GM20000 (cell line): ENCODE measurements at regions not wholly inside any gene's neighbourhood (a gene's known extent, or its start where the extent isn't known, plus 50 kb on each side); places are given as distances from the start of the nearest gene placed in this dataset.

ENCODE experiments used
- DNase-seq: peaks from one replicate; pipeline ENCODE4 v3.0.0; 2012; ENCODE audit warnings: low spot score
- TF ChIP-seq, protein P1 (sequence below): IDR thresholded peaks from 2 replicates; pipeline ENCODE4 v1.5.1; 2012; ENCODE audit warnings: mild to moderate bottlenecking, control low read depth; ENCODE audit errors: extremely low read depth, missing control alignments

DNA sequence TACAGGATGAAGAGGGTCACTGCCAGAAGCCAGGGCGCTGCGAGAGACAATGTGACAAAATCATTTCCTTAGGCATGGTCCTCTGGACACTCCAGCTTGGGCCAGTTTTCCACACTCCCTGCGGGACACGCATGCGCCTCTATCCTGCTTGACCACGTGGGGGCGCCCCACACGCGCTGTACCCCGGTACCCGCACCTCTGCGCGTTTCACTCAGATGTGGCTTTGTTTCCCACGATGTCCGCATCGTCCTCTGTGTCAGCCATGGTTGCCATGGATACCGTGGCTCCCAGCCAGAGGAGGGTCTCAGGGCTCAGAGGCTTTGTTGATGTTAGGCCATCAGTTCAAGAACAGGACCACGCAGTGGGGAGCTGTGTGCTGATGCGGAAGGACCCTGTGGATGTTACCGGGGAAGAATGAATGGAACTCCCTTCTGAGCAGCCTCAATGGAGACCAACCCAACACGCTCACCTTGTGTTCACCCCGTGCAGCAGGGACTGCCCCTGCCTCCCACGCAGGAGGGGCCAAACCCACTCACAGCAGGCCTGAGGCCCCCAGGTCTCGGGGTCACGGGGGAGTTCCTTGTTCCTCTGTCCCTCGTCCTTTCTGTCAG, 65.8 kb upstream of the SLC22A11 start:
- DNase-seq: peak; percentile 53
- TF ChIP-seq, protein P1, sequence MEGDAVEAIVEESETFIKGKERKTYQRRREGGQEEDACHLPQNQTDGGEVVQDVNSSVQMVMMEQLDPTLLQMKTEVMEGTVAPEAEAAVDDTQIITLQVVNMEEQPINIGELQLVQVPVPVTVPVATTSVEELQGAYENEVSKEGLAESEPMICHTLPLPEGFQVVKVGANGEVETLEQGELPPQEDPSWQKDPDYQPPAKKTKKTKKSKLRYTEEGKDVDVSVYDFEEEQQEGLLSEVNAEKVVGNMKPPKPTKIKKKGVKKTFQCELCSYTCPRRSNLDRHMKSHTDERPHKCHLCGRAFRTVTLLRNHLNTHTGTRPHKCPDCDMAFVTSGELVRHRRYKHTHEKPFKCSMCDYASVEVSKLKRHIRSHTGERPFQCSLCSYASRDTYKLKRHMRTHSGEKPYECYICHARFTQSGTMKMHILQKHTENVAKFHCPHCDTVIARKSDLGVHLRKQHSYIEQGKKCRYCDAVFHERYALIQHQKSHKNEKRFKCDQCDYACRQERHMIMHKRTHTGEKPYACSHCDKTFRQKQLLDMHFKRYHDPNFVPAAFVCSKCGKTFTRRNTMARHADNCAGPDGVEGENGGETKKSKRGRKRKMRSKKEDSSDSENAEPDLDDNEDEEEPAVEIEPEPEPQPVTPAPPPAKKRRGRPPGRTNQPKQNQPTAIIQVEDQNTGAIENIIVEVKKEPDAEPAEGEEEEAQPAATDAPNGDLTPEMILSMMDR: peak; percentile 46

DNA sequence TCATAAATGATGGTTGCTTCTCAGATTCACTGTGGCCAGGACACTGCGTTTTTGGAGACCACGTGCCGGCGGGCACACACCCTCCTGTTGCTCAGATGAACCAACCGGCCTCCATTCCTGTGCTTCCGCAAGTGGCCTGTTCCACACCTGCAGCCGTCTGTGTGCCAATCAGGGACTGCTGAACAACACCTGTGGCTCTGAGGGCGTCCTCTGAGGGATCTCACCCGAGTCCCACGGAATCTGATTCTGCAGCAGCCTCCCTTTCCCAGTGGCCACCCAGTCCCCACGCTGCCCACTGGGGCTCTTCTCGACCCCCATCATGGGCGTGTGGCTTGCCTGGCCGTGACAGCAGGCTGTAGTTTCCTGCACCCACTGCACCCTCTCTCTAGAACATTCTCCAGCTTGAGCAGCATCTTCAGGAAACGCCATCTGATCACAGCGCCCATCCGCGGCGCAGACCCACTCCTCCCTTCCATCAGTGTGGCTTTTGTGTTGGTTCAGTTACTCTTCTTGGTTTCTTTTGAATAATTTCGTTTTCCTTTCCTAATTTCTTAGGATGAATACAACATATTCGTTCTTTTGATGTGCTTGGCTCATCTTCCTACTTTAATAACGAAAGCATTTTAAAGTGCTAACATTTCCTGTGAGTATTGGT, 65.1 kb upstream of the SLC22A11 start:
- TF ChIP-seq, protein P1: no peak
- DNase-seq: no peak

DNA sequence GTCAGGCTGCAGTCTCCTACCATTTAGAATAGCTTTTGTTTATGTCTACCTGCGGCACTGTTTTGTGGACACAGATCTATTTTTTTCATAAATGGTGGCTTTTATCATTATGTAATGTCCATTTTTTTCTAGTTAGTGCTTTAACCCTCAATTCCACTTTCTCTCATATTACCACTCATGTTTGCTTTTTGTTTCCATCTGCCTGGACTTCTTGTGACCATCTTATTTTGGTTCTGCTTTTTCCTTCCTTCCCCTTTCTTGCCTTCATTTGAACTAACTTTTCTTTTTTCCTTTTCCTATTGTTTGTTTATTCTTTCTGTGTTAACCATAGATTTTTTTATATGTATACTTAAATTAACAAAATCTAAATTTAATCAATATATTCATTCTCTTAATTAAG, 63.2 kb upstream of the SLC22A11 start:
- no peak for DNase-seq
- TF ChIP-seq, protein P1: no peak

DNA sequence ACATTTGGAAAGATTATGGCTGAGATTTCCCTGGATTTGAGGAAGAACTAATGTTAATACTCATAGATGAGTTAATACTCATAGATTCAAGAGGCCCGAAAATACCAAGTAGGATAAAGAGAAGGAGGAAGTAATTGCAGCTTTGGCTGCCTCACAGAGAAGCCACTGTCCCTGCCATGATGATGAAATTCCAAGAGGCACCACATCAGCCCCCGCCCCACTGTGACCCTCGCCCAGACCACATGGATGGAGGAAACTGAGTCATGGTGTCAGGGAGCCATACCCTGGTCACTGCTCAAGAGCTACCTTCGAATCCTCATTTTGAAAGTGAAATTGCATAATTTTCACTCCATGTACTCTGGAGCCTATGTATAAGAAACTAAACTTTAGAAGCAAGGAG, 57.6 kb upstream of the SLC22A11 start:
- TF ChIP-seq, protein P1: no peak
- DNase-seq: no peak

DNA sequence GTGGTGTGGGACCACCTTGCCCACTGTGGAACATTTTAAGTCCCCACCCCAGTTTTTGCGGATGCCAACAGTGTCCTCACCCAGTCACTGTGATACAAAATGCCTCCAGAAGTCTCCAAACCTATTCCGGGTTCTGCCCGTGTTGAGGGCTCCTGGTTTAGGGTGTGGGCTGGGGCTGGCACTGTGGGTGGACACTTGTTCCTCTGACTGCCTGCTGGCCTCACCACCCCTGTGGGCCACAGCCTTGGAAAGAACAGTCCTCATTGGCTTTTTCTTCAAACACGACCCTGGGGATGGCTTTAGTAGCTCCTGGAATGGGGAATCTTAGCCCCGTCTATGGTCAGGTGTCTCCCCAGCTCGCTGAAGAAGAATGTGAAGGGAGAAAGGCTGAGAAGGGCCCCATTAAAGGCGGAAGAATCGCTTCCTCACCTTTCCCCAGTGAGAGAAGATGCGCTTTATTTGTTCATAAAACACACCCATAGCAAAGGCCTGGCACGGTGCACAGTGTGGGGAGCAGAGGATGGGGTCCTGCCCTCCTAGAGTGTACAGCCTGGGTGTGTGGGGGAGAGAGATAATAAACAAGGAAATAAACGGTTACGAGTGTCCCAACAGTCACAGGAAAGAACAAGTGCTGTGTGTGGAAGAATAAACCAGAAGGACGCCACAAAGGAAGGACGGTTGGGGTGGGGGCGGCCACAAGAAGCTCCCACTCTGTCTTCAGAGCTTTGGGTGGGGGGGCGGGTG, 56.3 kb upstream of the SLC22A11 start:
- TF ChIP-seq, protein P1: no peak
- no peak for DNase-seq

DNA sequence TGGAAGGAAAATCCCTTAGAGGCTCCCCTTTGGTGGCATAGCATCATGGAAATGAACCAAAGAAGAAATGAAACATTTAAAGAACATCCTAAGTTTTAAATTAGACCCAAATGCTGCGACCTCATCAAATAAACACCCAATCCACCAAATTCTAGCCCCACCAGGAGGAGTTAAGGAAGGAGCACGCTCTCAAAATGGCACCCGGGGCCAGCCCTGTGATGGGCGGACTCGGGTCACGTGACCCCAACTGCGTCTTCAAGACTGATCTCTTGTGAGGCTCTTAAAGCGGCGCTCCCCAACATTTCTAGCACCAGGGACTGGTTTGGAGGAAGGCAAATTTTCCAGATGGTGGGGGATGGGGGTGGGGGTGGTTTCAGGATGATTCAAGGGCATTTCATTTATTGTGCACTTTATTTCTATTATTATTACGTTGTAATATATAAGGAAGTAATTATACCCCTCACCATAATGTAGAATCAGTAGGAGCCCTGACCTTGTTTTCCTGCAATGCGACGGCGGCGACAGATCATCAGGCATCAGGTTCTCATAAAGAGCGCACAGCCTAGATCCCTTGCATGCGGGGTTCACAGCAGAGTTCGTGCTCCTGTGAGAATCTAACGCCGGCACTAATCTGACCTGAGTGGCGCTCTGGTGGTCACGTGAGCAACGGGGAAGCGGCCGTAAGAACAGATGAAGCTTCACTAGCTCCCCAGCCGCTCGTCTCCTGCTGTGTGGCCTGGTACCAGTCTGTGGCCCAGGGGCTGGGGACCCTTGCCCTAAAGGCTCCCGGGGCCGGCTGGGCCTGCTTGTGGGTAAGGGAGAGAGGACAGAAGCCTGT, 55.3 kb upstream of the SLC22A11 start:
- TF ChIP-seq, protein P1: no peak
- DNase-seq: no peak
